ENCODE measurements at regions not wholly inside any gene's neighbourhood (a gene's known extent, or its start where the extent isn't known, plus 50 kb on each side); places are given as distances from the start of the nearest gene placed in this dataset.

DNA sequence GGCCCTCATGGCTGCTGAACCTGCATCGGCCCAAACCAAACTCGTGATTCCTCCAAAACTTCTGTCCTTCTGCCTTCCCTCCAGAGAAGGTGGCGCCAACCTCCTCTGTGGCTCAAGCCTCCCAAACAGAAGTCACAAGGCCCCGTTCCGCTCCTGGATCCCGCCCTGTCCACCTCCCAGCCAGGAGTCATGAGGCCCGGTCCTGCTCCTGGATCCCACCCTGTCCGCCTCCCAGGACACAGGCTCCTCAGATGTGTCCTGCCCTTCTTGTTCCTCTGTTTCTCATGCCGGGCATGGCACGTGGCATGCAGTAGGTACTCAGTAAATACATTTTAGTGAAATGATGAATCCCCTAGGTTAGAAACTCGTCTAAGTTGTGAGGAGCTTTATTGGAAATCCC, 94.2 kb upstream of the SFSWAP start:
- WGBS, 2 donors = 76 to 83% methylated on average over 11 of the region's 11 CpGs
- TF ChIP-seq, protein P1, sequence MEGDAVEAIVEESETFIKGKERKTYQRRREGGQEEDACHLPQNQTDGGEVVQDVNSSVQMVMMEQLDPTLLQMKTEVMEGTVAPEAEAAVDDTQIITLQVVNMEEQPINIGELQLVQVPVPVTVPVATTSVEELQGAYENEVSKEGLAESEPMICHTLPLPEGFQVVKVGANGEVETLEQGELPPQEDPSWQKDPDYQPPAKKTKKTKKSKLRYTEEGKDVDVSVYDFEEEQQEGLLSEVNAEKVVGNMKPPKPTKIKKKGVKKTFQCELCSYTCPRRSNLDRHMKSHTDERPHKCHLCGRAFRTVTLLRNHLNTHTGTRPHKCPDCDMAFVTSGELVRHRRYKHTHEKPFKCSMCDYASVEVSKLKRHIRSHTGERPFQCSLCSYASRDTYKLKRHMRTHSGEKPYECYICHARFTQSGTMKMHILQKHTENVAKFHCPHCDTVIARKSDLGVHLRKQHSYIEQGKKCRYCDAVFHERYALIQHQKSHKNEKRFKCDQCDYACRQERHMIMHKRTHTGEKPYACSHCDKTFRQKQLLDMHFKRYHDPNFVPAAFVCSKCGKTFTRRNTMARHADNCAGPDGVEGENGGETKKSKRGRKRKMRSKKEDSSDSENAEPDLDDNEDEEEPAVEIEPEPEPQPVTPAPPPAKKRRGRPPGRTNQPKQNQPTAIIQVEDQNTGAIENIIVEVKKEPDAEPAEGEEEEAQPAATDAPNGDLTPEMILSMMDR (IDR thresholded peaks at IDR 0.05) = no peak
- no peak for TF ChIP-seq POLR2A (IDR thresholded peaks at IDR 0.05)
- Histone ChIP-seq H3K27ac (no peak overlapping the region), H3K36me3 (no peaks in the 10 kb centered on the region), H3K4me1 (no peaks in the 10 kb centered on the region), H3K4me3 (replicated peaks in 1 of 3) (no peak overlapping the region), H3K9me3 (no peaks in the 10 kb centered on the region), H3K27me3 (no peaks in the 10 kb centered on the region)
- DNase-seq = no peak
- intact Hi-C loops (cut with DNase I) = no loop called here

DNA sequence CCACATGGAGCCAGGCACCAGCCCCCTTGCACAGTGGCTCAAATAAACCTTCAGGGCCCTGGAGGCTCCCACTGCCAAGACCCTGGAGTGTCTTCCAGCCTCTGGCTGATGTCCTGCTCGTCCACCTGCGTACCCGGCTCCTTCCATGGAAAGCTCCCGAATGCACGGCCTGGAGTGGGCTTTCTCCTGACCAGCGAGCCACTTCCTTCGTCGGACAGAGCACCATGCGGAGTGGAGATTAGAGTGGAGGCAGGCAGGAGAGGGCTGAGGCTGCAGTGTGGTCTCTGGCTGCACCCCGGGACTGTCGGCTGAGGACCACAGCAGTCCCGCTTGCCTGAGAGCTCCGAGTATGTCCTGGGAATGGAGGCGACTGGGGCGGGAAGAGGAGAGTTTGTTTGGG, 93.7 kb upstream of the SFSWAP start:
- intact Hi-C loops (cut with DNase I) = no loop called here
- no peak for TF ChIP-seq POLR2A (IDR thresholded peaks at IDR 0.05)
- TF ChIP-seq, protein P1 (IDR thresholded peaks at IDR 0.05) = no peak
- Histone ChIP-seq H3K36me3 (no peaks in the 10 kb centered on the region), H3K27ac (no peak overlapping the region), H3K4me1 (no peaks in the 10 kb centered on the region), H3K4me3 (replicated peaks in 1 of 3) (no peak overlapping the region), H3K27me3 (no peaks in the 10 kb centered on the region), H3K9me3 (no peaks in the 10 kb centered on the region)
- DNase-seq = no peak
- WGBS, 2 donors = 86 to 93% methylated on average over 8 to 15 of the region's 15 CpGs

DNA sequence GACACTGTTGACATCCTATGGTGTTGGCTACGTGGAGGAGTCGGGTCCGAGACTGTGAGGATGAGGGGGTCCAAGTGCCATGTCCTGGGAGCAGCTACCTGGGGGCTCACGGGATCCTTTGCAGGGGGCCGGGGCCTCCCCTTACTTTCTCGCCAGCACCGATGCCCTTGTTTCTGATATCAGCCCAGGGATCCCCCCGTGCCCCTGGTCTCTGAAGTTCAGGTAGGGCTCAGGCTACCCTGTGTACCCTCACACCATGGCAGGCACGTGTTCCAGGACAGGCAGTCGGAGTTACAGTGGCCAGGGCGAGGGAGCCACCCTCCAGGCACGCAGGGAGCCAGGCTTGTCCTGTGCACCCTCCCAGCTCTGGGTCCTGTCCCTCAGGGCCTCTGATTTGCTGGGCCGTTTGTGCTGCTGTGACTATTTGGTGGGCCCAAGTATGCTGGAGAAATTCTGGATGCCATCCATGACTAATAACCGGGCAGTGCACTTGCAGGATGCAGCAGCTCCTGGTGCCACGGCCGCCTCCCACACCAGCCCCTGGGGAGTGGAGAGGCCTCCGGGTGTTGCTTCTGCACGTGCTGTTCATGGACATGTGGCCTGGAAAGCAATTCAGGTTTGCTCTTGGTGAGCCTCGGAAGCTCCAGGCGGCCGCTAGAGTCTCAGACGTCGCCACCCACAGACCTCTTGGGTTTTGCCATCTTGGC, 93.1 kb upstream of the SFSWAP start:
- TF ChIP-seq, protein P1 (IDR thresholded peaks at IDR 0.05) = no peak
- no peak for TF ChIP-seq POLR2A (IDR thresholded peaks at IDR 0.05)
- 77 to 86% methylated on average over 11 to 14 of the region's 23 CpGs for WGBS, 2 donors
- no peak overlapping the region for H3K4me3 ChIP-seq (replicated peaks in 1 of 3)
- no peaks in the 10 kb centered on the region for H3K4me1 ChIP-seq
- H3K9me3 ChIP-seq = no peaks in the 10 kb centered on the region
- H3K36me3 ChIP-seq = no peaks in the 10 kb centered on the region
- intact Hi-C loops (cut with DNase I) = no loop called here
- no peaks in the 10 kb centered on the region for H3K27me3 ChIP-seq
- no peak overlapping the region for H3K27ac ChIP-seq
- DNase-seq = no peak

DNA sequence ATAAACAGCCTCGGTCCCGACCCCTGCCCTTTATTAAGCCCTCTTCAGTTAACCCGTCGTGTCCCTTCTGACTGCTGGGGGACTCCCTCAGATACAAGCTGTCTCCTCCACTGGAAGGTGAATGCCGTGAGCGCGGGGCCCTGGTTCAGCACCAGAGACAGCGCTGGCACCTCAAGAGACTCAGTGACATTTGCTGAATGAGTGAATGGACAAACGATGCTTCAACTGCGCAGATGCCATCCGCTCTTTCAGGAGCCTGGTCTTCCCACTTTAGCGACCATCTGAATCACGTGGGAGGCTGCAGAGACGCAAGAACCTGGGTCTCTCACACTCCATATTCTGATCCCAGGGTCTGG, 92.6 kb upstream of the SFSWAP start:
- Histone ChIP-seq H3K9me3 (no peaks in the 10 kb centered on the region), H3K36me3 (no peaks in the 10 kb centered on the region), H3K27ac (no peak overlapping the region), H3K27me3 (no peaks in the 10 kb centered on the region), H3K4me1 (no peaks in the 10 kb centered on the region), H3K4me3 (replicated peaks in 1 of 3) (no peak overlapping the region)
- intact Hi-C loops (cut with DNase I) = no loop called here
- no peak for DNase-seq
- 19 to 24% methylated on average over 11 to 14 of the region's 14 CpGs for WGBS, 2 donors
- TF ChIP-seq, protein P1 (IDR thresholded peaks at IDR 0.05) = no peak
- no peak for TF ChIP-seq POLR2A (IDR thresholded peaks at IDR 0.05)

DNA sequence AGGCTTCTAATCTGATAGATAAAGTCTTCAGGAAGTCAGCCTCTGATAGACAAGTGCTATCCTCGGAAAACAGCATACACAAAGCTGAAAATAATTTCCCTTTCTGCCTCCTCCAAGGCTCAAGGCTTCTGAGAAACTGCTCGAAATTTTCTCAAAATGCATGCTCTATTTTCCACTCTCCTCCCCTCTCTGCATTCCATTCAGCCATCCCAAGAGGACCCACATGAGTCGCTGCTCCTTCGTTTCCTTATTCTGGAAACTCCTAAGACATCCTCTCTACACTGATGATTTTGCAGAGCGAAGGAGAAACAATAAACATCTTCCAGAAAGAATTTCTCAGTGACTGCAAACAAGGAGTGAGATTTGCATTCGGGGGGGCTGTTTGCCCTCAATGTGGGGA, 92.2 kb upstream of the SFSWAP start:
- intact Hi-C loops (cut with DNase I) = no loop called here
- Histone ChIP-seq H3K36me3 (no peaks in the 10 kb centered on the region), H3K4me1 (no peaks in the 10 kb centered on the region), H3K4me3 (replicated peaks in 1 of 3) (no peak overlapping the region), H3K9me3 (no peaks in the 10 kb centered on the region), H3K27ac (no peak overlapping the region), H3K27me3 (no peaks in the 10 kb centered on the region)
- TF ChIP-seq POLR2A (IDR thresholded peaks at IDR 0.05) = no peak
- TF ChIP-seq, protein P1 (IDR thresholded peaks at IDR 0.05) = no peak
- WGBS, 2 donors = 51 to 56% methylated on average over 6 of the region's 6 CpGs
- DNase-seq = no peak
